ENCODE measurements at regions not wholly inside any gene's neighbourhood (a gene's known extent, or its start where the extent isn't known, plus 50 kb on each side); places are given as distances from the start of the nearest gene placed in this dataset.

DNA sequence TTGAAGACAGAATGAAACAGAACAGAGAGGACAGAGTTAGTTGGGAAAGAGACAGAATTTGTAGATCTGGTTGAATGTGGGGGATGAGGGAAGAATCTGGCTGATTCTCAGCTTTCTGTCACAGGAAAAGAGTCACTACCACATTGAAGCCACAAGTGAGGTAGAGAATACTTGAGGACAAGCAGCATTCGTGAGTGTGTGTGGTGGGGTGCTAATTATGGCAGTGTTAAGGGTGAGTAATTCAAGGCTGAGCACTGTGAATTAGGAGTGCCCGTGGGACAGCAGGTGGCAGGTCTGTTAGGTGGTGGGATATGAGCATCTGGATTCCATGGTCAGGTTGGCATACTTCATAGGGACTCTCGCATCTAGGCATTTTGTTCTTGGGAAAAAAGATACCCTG lies 347.4 kb upstream of the PRICKLE1 start:
- no TSS peak for BruUV-seq (replicated peaks)
- intact Hi-C loops (cut with micrococcal nuclease), result no loop called here
- Histone ChIP-seq H4K20me1 (ENCODE audit: low read length) (no peaks in the 10 kb centered on the region), H3K4me3 (ENCODE audit: low read length) (no peak overlapping the region), H3K27me3 (ENCODE audit: low read length) (no peaks in the 10 kb centered on the region), H3K9me2 (replicated peaks; ENCODE audit: low read length) (no peaks in the 10 kb centered on the region), H3K9me3 (ENCODE audit: low read length) (no peaks in the 10 kb centered on the region), H3K36me3 (ENCODE audit: low read depth, low read length) (no peaks in the 10 kb centered on the region), H3F3A (ENCODE audit: low read length, unreplicated experiment) (no peaks in the 10 kb centered on the region), H3K4me2 (ENCODE audit: low read length) (no peak overlapping the region), H2AFZ (ENCODE audit: low read length) (no peak overlapping the region), H3K79me2 (ENCODE audit: low read length) (no peaks in the 10 kb centered on the region), H3K4me1 (ENCODE audit: insufficient read depth, low read length) (peaks cover 23% of the 10 kb centered on the region), H3K9ac (ENCODE audit: low read length) (no peak overlapping the region), H3K27ac (ENCODE audit: low read length) (no peak overlapping the region)
- TF ChIP-seq CTCF (conservative IDR thresholded peaks at IDR 0.05; ENCODE audit: low read depth, low read length) (no peak), EZH2phosphoT487 (IDR thresholded peaks at IDR 0.05; ENCODE audit: borderline replicate concordance, low read length) (no peak), EZH2 (IDR thresholded peaks at IDR 0.05; ENCODE audit: low read length, unreplicated experiment) (no peak)
- ChIA-PET POLR2A (ENCODE audit: unreplicated experiment) (no interaction called here), CTCF (no interaction called here)
- DNase-seq (no peak), ATAC-seq (no peak)

- BruUV-seq (replicated peaks), result no TSS peak
- intact Hi-C loops (cut with micrococcal nuclease), result no loop called here
- H2AFZ ChIP-seq (ENCODE audit: low read length), result no peak overlapping the region
- H3K27me3 ChIP-seq (ENCODE audit: low read length), result no peaks in the 10 kb centered on the region
- no peak for TF ChIP-seq EZH2phosphoT487 (IDR thresholded peaks at IDR 0.05; ENCODE audit: borderline replicate concordance, low read length)
- no peak for TF ChIP-seq EZH2 (IDR thresholded peaks at IDR 0.05; ENCODE audit: low read length, unreplicated experiment)
- TF ChIP-seq CTCF (conservative IDR thresholded peaks at IDR 0.05; ENCODE audit: low read depth, low read length), result no peak
- no peaks in the 10 kb centered on the region for H3F3A ChIP-seq (ENCODE audit: low read length, unreplicated experiment)
- H3K36me3 ChIP-seq (ENCODE audit: low read depth, low read length), result no peaks in the 10 kb centered on the region
- H3K79me2 ChIP-seq (ENCODE audit: low read length), result no peaks in the 10 kb centered on the region
- CTCF ChIA-PET, result interaction anchor here (0.5 kb wide), 1 partner anchor 374 kb away, joined by 3 read pairs; no protein-coding TSS in a partner anchor
- H3K27ac ChIP-seq (ENCODE audit: low read length), result peak overlapping the region; percentile 23
- no peak overlapping the region for H3K9ac ChIP-seq (ENCODE audit: low read length)
- no peak overlapping the region for H3K4me3 ChIP-seq (ENCODE audit: low read length)
- no peak for DNase-seq
- H3K4me1 ChIP-seq (ENCODE audit: insufficient read depth, low read length), result peaks cover 23% of the 10 kb centered on the region
- no peaks in the 10 kb centered on the region for H3K9me2 ChIP-seq (replicated peaks; ENCODE audit: low read length)
- POLR2A ChIA-PET (ENCODE audit: unreplicated experiment), result no interaction called here
- peak overlapping the region; percentile 20 for H3K4me2 ChIP-seq (ENCODE audit: low read length)
- peak; percentile 11; the same call in 1 of the 2 replicates for ATAC-seq
- H3K9me3 ChIP-seq (ENCODE audit: low read length), result no peaks in the 10 kb centered on the region
- no peaks in the 10 kb centered on the region for H4K20me1 ChIP-seq (ENCODE audit: low read length)
Observed at GRCh38 chr12:42936260-42936659, 346.7 kb upstream of the PRICKLE1 start.

- Histone ChIP-seq H4K20me1 (ENCODE audit: low read length) (no peaks in the 10 kb centered on the region), H2AFZ (ENCODE audit: low read length) (no peak overlapping the region), H3K9me2 (replicated peaks; ENCODE audit: low read length) (no peaks in the 10 kb centered on the region), H3K4me2 (ENCODE audit: low read length) (peak overlapping the region; percentile 20), H3K27ac (ENCODE audit: low read length) (peak overlapping the region; percentile 23), H3K4me1 (ENCODE audit: insufficient read depth, low read length) (peaks cover 23% of the 10 kb centered on the region), H3K4me3 (ENCODE audit: low read length) (no peak overlapping the region), H3F3A (ENCODE audit: low read length, unreplicated experiment) (no peaks in the 10 kb centered on the region), H3K79me2 (ENCODE audit: low read length) (no peaks in the 10 kb centered on the region), H3K36me3 (ENCODE audit: low read depth, low read length) (no peaks in the 10 kb centered on the region), H3K9me3 (ENCODE audit: low read length) (no peaks in the 10 kb centered on the region), H3K27me3 (ENCODE audit: low read length) (no peaks in the 10 kb centered on the region), H3K9ac (ENCODE audit: low read length) (no peak overlapping the region)
- BruUV-seq (replicated peaks), result no TSS peak
- ATAC-seq, result peak; percentile 98
- TF ChIP-seq EZH2 (IDR thresholded peaks at IDR 0.05; ENCODE audit: low read length, unreplicated experiment) (no peak), CTCF (conservative IDR thresholded peaks at IDR 0.05; ENCODE audit: low read depth, low read length) (no peak), EZH2phosphoT487 (IDR thresholded peaks at IDR 0.05; ENCODE audit: borderline replicate concordance, low read length) (no peak)
- DNase-seq, result peak; percentile 92
- intact Hi-C loops (cut with micrococcal nuclease), result no loop called here
- ChIA-PET POLR2A (ENCODE audit: unreplicated experiment) (no interaction called here), CTCF (no interaction called here)
Observed at GRCh38 chr12:42935756-42936155, 346.2 kb upstream of the PRICKLE1 start.

All from PC-3 (cell line).